ENCODE measurements at regions not wholly inside any gene's neighbourhood (a gene's known extent, or its start where the extent isn't known, plus 50 kb on each side); places are given as distances from the start of the nearest gene placed in this dataset.

GRCh38 chrX:69284491-69284890 lies 119.2 kb upstream of the PJA1 start:
- TF ChIP-seq CTCF (IDR thresholded peaks at IDR 0.05): no peak
- TF ChIP-seq POLR2A (IDR thresholded peaks at IDR 0.05): no peak
